T-cell (primary cell): ENCODE measurements at regions not wholly inside any gene's neighbourhood (a gene's known extent, or its start where the extent isn't known, plus 50 kb on each side); places are given as distances from the start of the nearest gene placed in this dataset.

Experiments used
- ATAC-seq, 4 experiments: fragments of 200-7000 bp in 3 of 4; fragments of 150-1000 bp in 1 of 4; cut with Tn5 transposase; replicated peaks in 1 of 4; 1 replicate in 3 of 4; 2 replicates in 1 of 4; pipeline ENCODE4 v1.10.0; 2021; ENCODE audit warnings: moderate library complexity in 3 of 4, mild to moderate bottlenecking in 2 of 4, moderate number of reproducible peaks in 1 of 4
- CTCF ChIA-PET, 2 donors: fragments of 300-600 bp; sonication (Branson Sonifier 250); formaldehyde crosslinking; loops; one replicate each; lab custom pipeline; 2022; ENCODE audit warnings: antibody characterized with exemption in 2 of 2; lab: Charles Lee
- POLR2A ChIA-PET, 2 donors: fragments of 300-600 bp; sonication (Branson Sonifier 250); formaldehyde crosslinking; loops; one replicate each; lab custom pipeline; 2022; ENCODE audit warnings: antibody characterized with exemption in 2 of 2; lab: Charles Lee
- DNase-seq, 35 experiments: peaks; one replicate each; pipeline versions ENCODE4 v3.0.0 to v3.0.0-alpha.2; 2013 to 2023
- H3K27ac ChIP-seq: one replicate; pipeline ENCODE4 v1.5.1; 2013; ENCODE audit warnings: low read length
- H3K27me3 ChIP-seq, 2 experiments: replicated peaks in 1 of 2; 1 replicate in 1 of 2; 2 replicates in 1 of 2; pipeline versions ENCODE4 v1.6.1 to v1.7.0; 2013; ENCODE audit warnings: low read length in 1 of 2, mixed read lengths in 1 of 2; ENCODE audit not compliant: control insufficient read depth in 2 of 2, insufficient read depth in 2 of 2; ENCODE audit errors: extremely low read depth in 1 of 2
- H3K36me3 ChIP-seq, 2 donors: 1 replicate in 1 of 2; 2 replicates in 1 of 2; pipeline versions ENCODE4 v1.6.1 to v1.7.0; 2013; ENCODE audit warnings: low read length in 1 of 2; ENCODE audit not compliant: control insufficient read depth in 2 of 2, insufficient read depth in 1 of 2; ENCODE audit errors: extremely low read depth in 1 of 2
- H3K4me1 ChIP-seq, 2 experiments: 1 replicate in 1 of 2; 2 replicates in 1 of 2; pipeline versions ENCODE4 v1.6.1 to v1.7.0; 2013; ENCODE audit warnings: low read length in 2 of 2, mixed read lengths in 1 of 2; ENCODE audit not compliant: insufficient read depth in 2 of 2, control insufficient read depth in 1 of 2; ENCODE audit errors: extremely low read depth in 1 of 2
- H3K4me3 ChIP-seq, 2 donors: 1 replicate in 1 of 2; 2 replicates in 1 of 2; pipeline versions ENCODE4 v1.5.1 to v1.7.0; 2013; ENCODE audit warnings: mild to moderate bottlenecking in 2 of 2, low read length in 1 of 2, moderate library complexity in 1 of 2; ENCODE audit not compliant: control insufficient read depth in 1 of 2; ENCODE audit errors: extremely low read depth in 1 of 2
- H3K9me3 ChIP-seq: 2 replicates; pipeline ENCODE4 v1.7.0; 2013
- H3K27ac Mint-ChIP-seq, 2 donors: one replicate each; pipeline ENCODE4 v1.8.0; 2020 to 2021; ENCODE audit warnings: mild to moderate bottlenecking in 2 of 2, mixed read lengths in 2 of 2
- H3K27me3 Mint-ChIP-seq, 2 donors: one replicate each; pipeline ENCODE4 v1.8.0; 2021 to 2022; ENCODE audit warnings: mixed read lengths in 2 of 2
- H3K36me3 Mint-ChIP-seq: one replicate; pipeline ENCODE4 v1.8.0; 2021; ENCODE audit warnings: mixed read lengths
- H3K4me1 Mint-ChIP-seq, 3 donors: one replicate each; pipeline ENCODE4 v1.8.0; 2020 to 2022; ENCODE audit warnings: mixed read lengths in 3 of 3, mild to moderate bottlenecking in 1 of 3
- H3K4me3 Mint-ChIP-seq, 3 donors: one replicate each; pipeline ENCODE4 v1.8.0; 2020 to 2022; ENCODE audit warnings: mild to moderate bottlenecking in 3 of 3, mixed read lengths in 3 of 3, moderate library complexity in 3 of 3
- H3K9me3 Mint-ChIP-seq, 3 donors: one replicate each; pipeline ENCODE4 v1.8.0; 2020 to 2022; ENCODE audit warnings: mixed read lengths in 3 of 3
- WGBS: methylation state at CpG from one replicate; pipeline ENCODE4 v1.1.5; 2013; ENCODE audit warnings: missing lambda C conversion rate; ENCODE audit not compliant: insufficient coverage; 5-methylcytosine and 5-hydroxymethylcytosine counted together

- Mint-ChIP-seq H3K4me3 (no peak overlapping the region), H3K9me3 (no peaks in the 10 kb centered on the region), H3K4me1 (no peaks in the 10 kb centered on the region), H3K36me3 (no peaks in the 10 kb centered on the region), H3K27me3 (peaks cover under 1 to 13% of the 10 kb centered on the region in 2 donors), H3K27ac (no peak overlapping the region)
- Histone ChIP-seq H3K9me3 (no peaks in the 10 kb centered on the region), H3K27me3 (peaks cover 0 to 5% of the 10 kb centered on the region in 2 experiments), H3K4me3 (no peak overlapping the region), H3K36me3 (no peaks in the 10 kb centered on the region), H3K4me1 (no peaks in the 10 kb centered on the region), H3K27ac (no peak overlapping the region)
- DNase-seq (no peak), ATAC-seq (no peak)
- POLR2A ChIA-PET = no interaction called here
- CTCF ChIA-PET = no interaction called here
- WGBS = no CpG with 5 or more reads among the region's 1 CpG
Observed at GRCh38 chr13:78786459-78786858, 127.5 kb upstream of the OBI1 start.

GRCh38 chr13:78785764-78786163 is 126.8 kb upstream of the OBI1 start:
- ChIA-PET POLR2A (no interaction called here), CTCF (no interaction called here)
- H3K4me3 ChIP-seq = no peak overlapping the region
- no peaks in the 10 kb centered on the region for H3K36me3 ChIP-seq
- Mint-ChIP-seq H3K9me3 (no peaks in the 10 kb centered on the region), H3K36me3 (no peaks in the 10 kb centered on the region), H3K4me1 (no peaks in the 10 kb centered on the region), H3K27ac (no peak overlapping the region), H3K4me3 (no peak overlapping the region), H3K27me3 (peaks cover 7 to 13% of the 10 kb centered on the region in 2 donors)
- no peaks in the 10 kb centered on the region for H3K9me3 ChIP-seq
- no peak overlapping the region for H3K27ac ChIP-seq
- DNase-seq (no peak), ATAC-seq (no peak)
- peaks cover 0 to 5% of the 10 kb centered on the region in 2 experiments for H3K27me3 ChIP-seq
- 93% methylated on average over 2 of the region's 4 CpGs for WGBS
- no peaks in the 10 kb centered on the region for H3K4me1 ChIP-seq

- Mint-ChIP-seq H3K4me3 (no peak overlapping the region), H3K9me3 (no peaks in the 10 kb centered on the region), H3K4me1 (no peaks in the 10 kb centered on the region), H3K27ac (no peak overlapping the region), H3K27me3 (peaks cover 9 to 15% of the 10 kb centered on the region in 2 donors), H3K36me3 (no peaks in the 10 kb centered on the region)
- no peak for ATAC-seq
- POLR2A ChIA-PET = no interaction called here
- Histone ChIP-seq H3K4me1 (no peaks in the 10 kb centered on the region), H3K27me3 (peaks cover 0 to 5% of the 10 kb centered on the region in 2 experiments), H3K9me3 (no peaks in the 10 kb centered on the region), H3K36me3 (no peaks in the 10 kb centered on the region), H3K4me3 (no peak overlapping the region), H3K27ac (no peak overlapping the region)
- WGBS = no CpG with 5 or more reads among the region's 6 CpGs
- no peak for DNase-seq
- CTCF ChIA-PET = no interaction called here
Observed at GRCh38 chr13:78784014-78784750, 125.2 kb upstream of the OBI1 start.

GRCh38 chr13:78780708-78781107 is 121.8 kb upstream of the OBI1 start:
- H3K4me3 Mint-ChIP-seq = no peak overlapping the region
- ChIA-PET POLR2A (interaction anchor here (0.6 to 0.7 kb wide), 2 partner anchors 322 to 1985 kb away, joined by 4 to 5 read pairs; no protein-coding TSS in a partner anchor), CTCF (no interaction called here)
- no peak for DNase-seq
- WGBS = 25% methylated on average over 1 of the region's 3 CpGs
- H3K27me3 Mint-ChIP-seq = peaks cover 2 to 13% of the 10 kb centered on the region in 2 donors
- ATAC-seq = no peak
- no peaks in the 10 kb centered on the region for H3K4me1 ChIP-seq
- no peaks in the 10 kb centered on the region for H3K9me3 Mint-ChIP-seq
- H3K36me3 Mint-ChIP-seq = no peaks in the 10 kb centered on the region
- H3K4me3 ChIP-seq = no peak overlapping the region
- no peak overlapping the region for H3K27ac ChIP-seq
- no peaks in the 10 kb centered on the region for H3K9me3 ChIP-seq
- H3K27me3 ChIP-seq = no peaks in the 10 kb centered on the region
- H3K27ac Mint-ChIP-seq = no peak overlapping the region
- H3K36me3 ChIP-seq = no peaks in the 10 kb centered on the region
- H3K4me1 Mint-ChIP-seq = no peaks in the 10 kb centered on the region

GRCh38 chr13:78779608-78780007 is 120.7 kb upstream of the OBI1 start:
- H3K9me3 Mint-ChIP-seq = no peaks in the 10 kb centered on the region
- Histone ChIP-seq H3K4me3 (no peak overlapping the region), H3K27ac (no peak overlapping the region), H3K9me3 (no peaks in the 10 kb centered on the region), H3K36me3 (no peaks in the 10 kb centered on the region), H3K4me1 (no peaks in the 10 kb centered on the region), H3K27me3 (no peaks in the 10 kb centered on the region)
- H3K4me1 Mint-ChIP-seq = no peaks in the 10 kb centered on the region
- H3K4me3 Mint-ChIP-seq = no peak overlapping the region
- ATAC-seq (no peak), DNase-seq (no peak)
- ChIA-PET CTCF (no interaction called here), POLR2A (no interaction called here)
- H3K36me3 Mint-ChIP-seq = no peaks in the 10 kb centered on the region
- H3K27me3 Mint-ChIP-seq = peaks cover 2 to 17% of the 10 kb centered on the region in 2 donors
- WGBS = no CpG with 5 or more reads among the region's 3 CpGs
- H3K27ac Mint-ChIP-seq = no peak overlapping the region

GRCh38 chr13:78777976-78778375 is 119.0 kb upstream of the OBI1 start:
- ATAC-seq = no peak
- Histone ChIP-seq H3K9me3 (no peaks in the 10 kb centered on the region), H3K27me3 (no peaks in the 10 kb centered on the region), H3K27ac (no peak overlapping the region), H3K4me3 (no peak overlapping the region), H3K4me1 (no peaks in the 10 kb centered on the region), H3K36me3 (no peaks in the 10 kb centered on the region)
- no peaks in the 10 kb centered on the region for H3K36me3 Mint-ChIP-seq
- CTCF ChIA-PET = no interaction called here
- POLR2A ChIA-PET = no interaction called here
- no peak overlapping the region for H3K27ac Mint-ChIP-seq
- H3K4me3 Mint-ChIP-seq = no peak overlapping the region
- no peaks in the 10 kb centered on the region for H3K4me1 Mint-ChIP-seq
- WGBS = 80% methylated on average over 4 of the region's 6 CpGs
- DNase-seq = no peak
- H3K27me3 Mint-ChIP-seq = peaks cover 2 to 17% of the 10 kb centered on the region in 2 donors
- no peaks in the 10 kb centered on the region for H3K9me3 Mint-ChIP-seq
